HepG2 (cell line): ENCODE measurements at regions not wholly inside any gene's neighbourhood (a gene's known extent, or its start where the extent isn't known, plus 50 kb on each side); places are given as distances from the start of the nearest gene placed in this dataset.

Experiments used
- BCL3 ChIP-seq: sonication (generic); formaldehyde crosslinking; IDR thresholded peaks from 2 replicates; pipeline ENCODE4 v1.5.1; 2020; ENCODE audit warnings: mild to moderate bottlenecking, missing genetic modification reagents, moderate library complexity
- EEA1 ChIP-seq: sonication (generic); formaldehyde crosslinking; IDR thresholded peaks from 2 replicates; pipeline ENCODE4 v1.5.1; 2020; ENCODE audit warnings: mild to moderate bottlenecking, missing genetic modification reagents, borderline replicate concordance
- GPN1 ChIP-seq: sonication (generic); formaldehyde crosslinking; IDR thresholded peaks from 2 replicates; pipeline ENCODE4 v1.5.1; 2020; ENCODE audit warnings: missing genetic modification reagents, borderline replicate concordance
- JUND ChIP-seq: sonication (generic); formaldehyde crosslinking; IDR thresholded peaks from 2 replicates; pipeline ENCODE4 v1.8.0; 2022; ENCODE audit warnings: mild to moderate bottlenecking, missing genetic modification reagents
- KLF9 ChIP-seq: IDR thresholded peaks from 2 replicates; pipeline ENCODE4 v1.6.1; 2016; ENCODE audit warnings: low read depth
- MAFG ChIP-seq: sonication (generic); formaldehyde crosslinking; IDR thresholded peaks from 2 replicates; pipeline ENCODE4 v1.5.1; 2020; ENCODE audit warnings: mild to moderate bottlenecking, missing genetic modification reagents
- MXD4 ChIP-seq: IDR thresholded peaks from 2 replicates; pipeline ENCODE4 v1.6.1; 2016; ENCODE audit warnings: mild to moderate bottlenecking, missing biosample characterization, missing genetic modification reagents
- PATZ1 ChIP-seq: sonication (generic); formaldehyde crosslinking; IDR thresholded peaks from 2 replicates; pipeline ENCODE4 v1.4.0; 2020; ENCODE audit warnings: missing genetic modification reagents
- SMC3 ChIP-seq: IDR thresholded peaks from 2 replicates; pipeline ENCODE4 v1.6.1; 2011; ENCODE audit warnings: low read length, improper control_type of control experiment
- SP2 ChIP-seq: sonication (generic); formaldehyde crosslinking; IDR thresholded peaks from 2 replicates; pipeline ENCODE4 v1.5.1; 2020; ENCODE audit warnings: mild to moderate bottlenecking, missing genetic modification reagents
- ZEB1 ChIP-seq: IDR thresholded peaks from 2 replicates; pipeline ENCODE4 v1.6.1; 2012; ENCODE audit warnings: mild to moderate bottlenecking, low read depth, inconsistent platforms; ENCODE audit not compliant: insufficient replicate concordance
- ZFYVE20 ChIP-seq: sonication (generic); formaldehyde crosslinking; IDR thresholded peaks from 2 replicates; pipeline ENCODE4 v1.8.0; 2023; ENCODE audit warnings: low read depth, mild to moderate bottlenecking, moderate library complexity, missing genetic modification reagents, borderline replicate concordance
- ZNF10 ChIP-seq: sonication (generic); formaldehyde crosslinking; IDR thresholded peaks from 2 replicates; pipeline ENCODE4 v1.4.0; 2020; ENCODE audit warnings: mild to moderate bottlenecking, low read depth, missing genetic modification reagents, borderline replicate concordance
- ZNF547 ChIP-seq: sonication (generic); formaldehyde crosslinking; IDR thresholded peaks from 2 replicates; pipeline ENCODE4 v1.5.1; 2020; ENCODE audit warnings: mild to moderate bottlenecking, missing genetic modification reagents
- ZNF567 ChIP-seq: sonication (generic); formaldehyde crosslinking; IDR thresholded peaks from 2 replicates; pipeline ENCODE4 v1.8.1; 2023; ENCODE audit warnings: mild to moderate bottlenecking, missing genetic modification reagents, borderline replicate concordance
- TF ChIP-seq, protein P1 (sequence below): sonication (generic); formaldehyde crosslinking; IDR thresholded peaks from 2 replicates; pipeline ENCODE4 v1.4.0; 2020; ENCODE audit warnings: missing genetic modification reagents
- TF ChIP-seq, protein P2 (sequence below): sonication (generic); formaldehyde crosslinking; IDR thresholded peaks from 2 replicates; pipeline ENCODE4 v1.4.0; 2020; ENCODE audit warnings: missing genetic modification reagents, borderline replicate concordance
- TF ChIP-seq, protein P3 (sequence below): sonication (generic); formaldehyde crosslinking; IDR thresholded peaks from 2 replicates; pipeline ENCODE4 v1.8.1; 2023; ENCODE audit warnings: missing genetic modification reagents, inconsistent platforms, borderline replicate concordance
- TF ChIP-seq, protein P4 (sequence below): sonication (generic); formaldehyde crosslinking; IDR thresholded peaks from 2 replicates; pipeline ENCODE4 v1.4.0; 2020; ENCODE audit warnings: low read depth, mild to moderate bottlenecking, missing genetic modification reagents

DNA sequence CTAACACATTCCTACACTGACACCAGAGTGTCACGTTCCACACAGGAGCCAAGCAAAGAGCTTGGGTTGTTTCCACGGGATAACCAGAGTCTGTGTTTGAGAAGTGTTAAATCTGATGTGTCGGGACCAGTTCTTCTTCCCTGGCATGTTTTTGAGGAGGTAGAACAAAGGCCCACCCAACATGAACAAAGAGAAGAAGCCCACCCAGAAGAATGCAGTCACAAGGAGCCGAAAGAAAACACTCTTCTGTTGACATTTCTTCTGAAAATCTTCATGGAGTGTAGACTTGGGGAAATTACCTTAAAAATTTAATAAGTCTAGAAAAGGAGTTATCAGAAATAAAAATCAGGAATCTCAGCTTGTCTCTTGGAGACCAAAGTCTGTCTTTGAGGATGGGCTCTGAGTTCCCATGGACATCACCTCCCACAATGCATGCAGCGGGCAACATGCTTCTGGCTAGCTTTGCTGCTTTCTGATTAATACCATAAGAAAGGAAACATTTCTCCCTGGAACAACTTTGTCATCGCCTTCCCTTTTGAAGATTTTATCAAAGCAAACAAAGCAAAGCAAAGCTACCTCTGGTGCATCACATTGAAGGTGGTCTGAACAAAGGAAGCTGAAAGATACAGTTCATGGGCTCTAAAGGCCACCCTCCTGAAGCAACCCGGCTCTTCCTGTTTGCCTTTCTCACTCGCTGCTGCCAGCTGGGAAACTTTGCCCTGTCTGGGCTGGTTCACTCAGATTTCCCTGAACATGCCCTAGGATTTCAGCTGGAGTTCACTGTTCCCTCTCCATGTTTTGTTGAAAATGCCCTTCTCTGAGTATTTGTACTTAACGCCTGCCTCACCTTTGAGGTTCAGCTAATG lies 448.1 kb downstream of the KIF16B start (continued):
- 0 out of 2 replicates have a peak, but pooled peaks have one; percentile 31 for TF ChIP-seq MXD4 (CRISPR knock-in tag)
- no peak for TF ChIP-seq GPN1 (CRISPR knock-in tag)
- TF ChIP-seq MAFG: no peak
- TF ChIP-seq, protein P1, sequence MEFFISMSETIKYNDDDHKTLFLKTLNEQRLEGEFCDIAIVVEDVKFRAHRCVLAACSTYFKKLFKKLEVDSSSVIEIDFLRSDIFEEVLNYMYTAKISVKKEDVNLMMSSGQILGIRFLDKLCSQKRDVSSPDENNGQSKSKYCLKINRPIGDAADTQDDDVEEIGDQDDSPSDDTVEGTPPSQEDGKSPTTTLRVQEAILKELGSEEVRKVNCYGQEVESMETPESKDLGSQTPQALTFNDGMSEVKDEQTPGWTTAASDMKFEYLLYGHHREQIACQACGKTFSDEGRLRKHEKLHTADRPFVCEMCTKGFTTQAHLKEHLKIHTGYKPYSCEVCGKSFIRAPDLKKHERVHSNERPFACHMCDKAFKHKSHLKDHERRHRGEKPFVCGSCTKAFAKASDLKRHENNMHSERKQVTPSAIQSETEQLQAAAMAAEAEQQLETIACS (CRISPR knock-in tag): no peak
- TF ChIP-seq, protein P2, sequence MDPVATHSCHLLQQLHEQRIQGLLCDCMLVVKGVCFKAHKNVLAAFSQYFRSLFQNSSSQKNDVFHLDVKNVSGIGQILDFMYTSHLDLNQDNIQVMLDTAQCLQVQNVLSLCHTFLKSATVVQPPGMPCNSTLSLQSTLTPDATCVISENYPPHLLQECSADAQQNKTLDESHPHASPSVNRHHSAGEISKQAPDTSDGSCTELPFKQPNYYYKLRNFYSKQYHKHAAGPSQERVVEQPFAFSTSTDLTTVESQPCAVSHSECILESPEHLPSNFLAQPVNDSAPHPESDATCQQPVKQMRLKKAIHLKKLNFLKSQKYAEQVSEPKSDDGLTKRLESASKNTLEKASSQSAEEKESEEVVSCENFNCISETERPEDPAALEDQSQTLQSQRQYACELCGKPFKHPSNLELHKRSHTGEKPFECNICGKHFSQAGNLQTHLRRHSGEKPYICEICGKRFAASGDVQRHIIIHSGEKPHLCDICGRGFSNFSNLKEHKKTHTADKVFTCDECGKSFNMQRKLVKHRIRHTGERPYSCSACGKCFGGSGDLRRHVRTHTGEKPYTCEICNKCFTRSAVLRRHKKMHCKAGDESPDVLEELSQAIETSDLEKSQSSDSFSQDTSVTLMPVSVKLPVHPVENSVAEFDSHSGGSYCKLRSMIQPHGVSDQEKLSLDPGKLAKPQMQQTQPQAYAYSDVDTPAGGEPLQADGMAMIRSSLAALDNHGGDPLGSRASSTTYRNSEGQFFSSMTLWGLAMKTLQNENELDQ (CRISPR knock-in tag): no peak
- TF ChIP-seq EEA1 (CRISPR knock-in tag): no peak
- peak; percentile 60; the same call in 1 of the 2 replicates for TF ChIP-seq ZNF547 (CRISPR knock-in tag)
- TF ChIP-seq, protein P3, sequence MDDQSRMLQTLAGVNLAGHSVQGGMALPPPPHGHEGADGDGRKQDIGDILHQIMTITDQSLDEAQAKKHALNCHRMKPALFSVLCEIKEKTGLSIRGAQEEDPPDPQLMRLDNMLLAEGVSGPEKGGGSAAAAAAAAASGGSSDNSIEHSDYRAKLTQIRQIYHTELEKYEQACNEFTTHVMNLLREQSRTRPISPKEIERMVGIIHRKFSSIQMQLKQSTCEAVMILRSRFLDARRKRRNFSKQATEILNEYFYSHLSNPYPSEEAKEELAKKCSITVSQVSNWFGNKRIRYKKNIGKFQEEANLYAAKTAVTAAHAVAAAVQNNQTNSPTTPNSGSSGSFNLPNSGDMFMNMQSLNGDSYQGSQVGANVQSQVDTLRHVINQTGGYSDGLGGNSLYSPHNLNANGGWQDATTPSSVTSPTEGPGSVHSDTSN (CRISPR knock-in tag): no peak
- no peak for TF ChIP-seq PATZ1 (CRISPR knock-in tag)
- TF ChIP-seq, protein P4, sequence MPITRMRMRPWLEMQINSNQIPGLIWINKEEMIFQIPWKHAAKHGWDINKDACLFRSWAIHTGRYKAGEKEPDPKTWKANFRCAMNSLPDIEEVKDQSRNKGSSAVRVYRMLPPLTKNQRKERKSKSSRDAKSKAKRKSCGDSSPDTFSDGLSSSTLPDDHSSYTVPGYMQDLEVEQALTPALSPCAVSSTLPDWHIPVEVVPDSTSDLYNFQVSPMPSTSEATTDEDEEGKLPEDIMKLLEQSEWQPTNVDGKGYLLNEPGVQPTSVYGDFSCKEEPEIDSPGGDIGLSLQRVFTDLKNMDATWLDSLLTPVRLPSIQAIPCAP (CRISPR knock-in tag): no peak
- TF ChIP-seq ZNF10 (CRISPR knock-in tag): no peak
- no peak for TF ChIP-seq SMC3
- no peak for TF ChIP-seq ZNF567 (CRISPR knock-in tag)
- TF ChIP-seq BCL3 (CRISPR knock-in tag): 0 out of 2 replicates have a peak, but pooled peaks have one; percentile 63
- no peak for TF ChIP-seq KLF9 (CRISPR knock-in tag)
- TF ChIP-seq ZEB1: no peak
- TF ChIP-seq SP2 (CRISPR knock-in tag): no peak
- TF ChIP-seq JUND: no peak
- no peak for TF ChIP-seq ZFYVE20 (CRISPR knock-in tag)
